ENCODE measurements at regions not wholly inside any gene's neighbourhood (a gene's known extent, or its start where the extent isn't known, plus 50 kb on each side); places are given as distances from the start of the nearest gene placed in this dataset.
"Not testable (repeated sequence)": the region's sequence is repeated elsewhere in the genome, so short reads cannot be mapped to it uniquely, and the experiment has no call there.

- ATAC-seq (ENCODE audit: poor library complexity); DNase-seq; intact Hi-C loops (cut with DNase I): not testable (repeated sequence)
Measured at GRCh38 chr7:63580045-63580444, 418.6 kb upstream of the ZNF722 start.

- intact Hi-C loops (cut with DNase I); ATAC-seq (ENCODE audit: poor library complexity); DNase-seq: not testable (repeated sequence)
Measured at GRCh38 chr7:63580536-63581300, 417.9 kb upstream of the ZNF722 start.

- ATAC-seq (ENCODE audit: poor library complexity); intact Hi-C loops (cut with DNase I); DNase-seq: not testable (repeated sequence)
Measured at GRCh38 chr7:63582771-63583170, 415.9 kb upstream of the ZNF722 start.

GRCh38 chr7:63587151-63587853, 411.3 kb upstream of the ZNF722 start:
- ATAC-seq (ENCODE audit: poor library complexity); DNase-seq; intact Hi-C loops (cut with DNase I): not testable (repeated sequence)

DNA sequence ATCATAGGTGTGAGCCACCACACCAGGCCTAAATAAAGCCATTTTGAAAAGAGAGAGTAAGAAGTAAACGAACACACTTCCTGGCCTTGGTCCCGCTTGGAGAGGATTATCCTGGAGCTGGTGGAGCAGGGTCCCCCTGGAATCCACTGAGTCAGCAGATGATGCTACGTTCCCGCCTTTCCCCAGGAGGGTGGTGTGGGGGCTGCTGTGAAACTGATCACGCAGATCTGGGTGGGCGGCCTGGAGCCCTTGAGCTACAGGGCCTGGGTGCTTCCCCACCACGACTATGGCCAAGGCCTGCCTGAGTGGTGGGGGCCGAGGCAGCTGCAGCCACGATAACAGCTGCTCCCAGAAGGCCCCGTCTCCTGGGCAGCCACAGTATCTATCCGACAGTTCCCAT, 407.4 kb upstream of the ZNF722 start:
- ATAC-seq (ENCODE audit: poor library complexity); intact Hi-C loops (cut with DNase I); DNase-seq: not testable (repeated sequence)

GRCh38 chr7:63603812-63604211, 394.8 kb upstream of the ZNF722 start:
- DNase-seq; intact Hi-C loops (cut with DNase I); ATAC-seq (ENCODE audit: poor library complexity): not testable (repeated sequence)

DNA sequence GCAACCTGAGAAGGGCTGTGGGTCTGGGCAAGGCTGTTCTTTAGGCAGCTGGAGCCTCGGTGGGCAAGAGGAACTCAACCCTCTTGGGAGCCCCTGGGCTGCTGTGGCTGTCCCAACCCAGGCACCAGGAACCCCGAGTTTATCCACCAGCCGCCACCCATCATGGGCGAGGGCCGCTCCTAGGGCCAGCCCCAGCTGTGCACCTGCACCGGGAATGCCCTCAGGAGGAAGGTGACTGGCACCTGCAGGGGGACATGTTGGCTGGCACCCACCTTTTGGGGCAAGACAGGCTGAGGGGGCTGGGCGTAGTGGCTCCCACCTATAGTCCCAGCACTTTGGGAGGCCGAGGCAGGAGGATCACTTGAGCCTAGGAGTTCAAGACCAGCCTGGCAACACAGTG, 393.8 kb upstream of the ZNF722 start:
- DNase-seq; intact Hi-C loops (cut with DNase I); ATAC-seq (ENCODE audit: poor library complexity): not testable (repeated sequence)

GRCh38 chr7:63617595-63617994, 381.1 kb upstream of the ZNF722 start:
- ATAC-seq (ENCODE audit: poor library complexity); DNase-seq; intact Hi-C loops (cut with DNase I): not testable (repeated sequence)

- ATAC-seq (ENCODE audit: poor library complexity); intact Hi-C loops (cut with DNase I): not testable (repeated sequence)
- peak; percentile 21 for DNase-seq
Measured at GRCh38 chr7:63620169-63620735, 378.4 kb upstream of the ZNF722 start.

GRCh38 chr7:63627590-63628485, 370.8 kb upstream of the ZNF722 start:
- ATAC-seq (ENCODE audit: poor library complexity); intact Hi-C loops (cut with DNase I); DNase-seq: not testable (repeated sequence)

DNA sequence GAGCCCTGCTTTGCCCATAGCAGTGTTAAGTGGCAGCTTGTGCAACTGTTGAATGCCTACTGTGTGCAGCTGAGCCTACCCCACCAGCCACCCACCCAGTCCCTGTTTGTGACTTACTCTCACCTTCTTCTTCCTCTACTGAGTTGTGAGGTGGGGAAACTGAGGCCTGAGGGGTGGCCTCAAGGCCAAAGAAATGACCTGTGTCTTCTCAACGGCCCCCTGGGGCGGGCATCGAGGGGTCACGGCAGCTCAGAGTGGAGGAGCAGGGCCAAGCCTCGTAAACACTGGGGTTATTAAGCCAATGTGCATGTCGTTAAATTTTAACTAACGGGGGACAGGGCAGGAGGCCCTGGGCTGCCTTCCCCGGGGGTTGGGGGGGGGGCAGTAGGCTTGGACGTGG, 369.6 kb upstream of the ZNF722 start:
- ATAC-seq (ENCODE audit: poor library complexity); intact Hi-C loops (cut with DNase I); DNase-seq: not testable (repeated sequence)

DNA sequence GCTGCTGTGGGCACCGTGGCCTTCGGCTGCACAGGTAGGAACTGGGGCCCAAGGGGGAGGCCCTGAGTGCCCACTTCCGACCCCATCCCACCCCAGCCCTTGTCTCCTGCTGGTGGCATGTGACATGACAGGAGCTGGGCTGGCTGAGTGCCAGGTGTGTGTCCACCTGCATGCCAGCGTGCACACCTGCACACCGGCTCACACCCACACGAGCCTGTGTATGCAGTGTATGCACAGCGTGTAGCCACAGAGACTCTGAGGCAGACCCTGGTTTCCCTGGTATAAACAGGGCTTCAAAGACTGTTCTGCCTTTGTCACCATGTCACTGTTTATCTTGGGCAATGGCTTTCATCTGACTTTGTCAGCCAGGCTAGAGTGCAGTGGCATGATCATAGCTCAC, 362.1 kb upstream of the ZNF722 start:
- intact Hi-C loops (cut with DNase I); ATAC-seq (ENCODE audit: poor library complexity); DNase-seq: not testable (repeated sequence)

DNA sequence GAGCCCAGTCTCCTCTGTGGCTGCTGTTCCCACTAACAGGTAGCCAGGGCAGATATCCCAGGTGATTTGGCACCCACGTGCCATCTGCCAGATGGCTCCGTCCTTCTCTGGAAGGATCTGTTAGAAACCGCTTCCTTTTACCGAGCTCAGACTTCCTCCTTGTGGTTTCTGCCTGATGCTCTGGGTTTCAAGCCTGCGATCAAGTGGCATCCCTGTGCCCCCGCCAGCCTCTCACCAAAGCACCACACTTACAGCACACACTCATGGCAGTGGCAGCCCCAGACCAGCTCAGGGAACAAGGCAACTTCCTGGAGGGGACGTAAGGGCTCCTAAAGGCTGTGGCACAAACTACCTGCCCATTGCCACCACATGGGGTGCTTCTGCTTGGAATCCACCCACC, 333.1 kb upstream of the ZNF722 start:
- intact Hi-C loops (cut with DNase I); ATAC-seq (ENCODE audit: poor library complexity); DNase-seq: not testable (repeated sequence)

- ATAC-seq (ENCODE audit: poor library complexity); DNase-seq; intact Hi-C loops (cut with DNase I): not testable (repeated sequence)
Measured at GRCh38 chr7:63691408-63691807, 307.2 kb upstream of the ZNF722 start.

DNA sequence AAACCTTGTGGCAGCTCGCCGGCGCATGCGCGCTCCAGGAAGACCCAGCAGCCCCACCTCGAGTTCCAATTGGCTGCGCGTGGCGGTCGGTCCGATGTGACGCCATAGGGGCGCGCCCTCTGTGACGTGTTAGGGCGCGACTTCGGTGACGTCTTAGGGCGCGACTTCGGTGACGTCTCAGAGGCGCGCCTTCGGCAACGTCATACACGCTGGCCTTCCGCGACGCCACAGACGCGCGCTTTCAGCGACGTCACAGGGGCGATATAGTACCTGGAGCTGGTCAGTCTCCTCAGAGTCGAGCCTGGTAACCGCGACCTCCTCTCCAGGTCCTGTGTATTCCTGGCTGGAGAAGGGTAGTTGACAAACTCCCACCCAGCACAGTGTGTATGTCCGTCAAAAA, 304.4 kb upstream of the ZNF722 start:
- ATAC-seq (ENCODE audit: poor library complexity); intact Hi-C loops (cut with DNase I); DNase-seq: not testable (repeated sequence)

Measured in Right ventricle myocardium superior (tissue), 1 donor.